PC-9 (cell line): ENCODE measurements at regions not wholly inside any gene's neighbourhood (a gene's known extent, or its start where the extent isn't known, plus 50 kb on each side); places are given as distances from the start of the nearest gene placed in this dataset.
"Not testable (repeated sequence)": the region's sequence is repeated elsewhere in the genome, so short reads cannot be mapped to it uniquely, and the experiment has no call there.

ENCODE experiments used
- CTCF ChIP-seq: fragments of 200-600 bp; sonication (generic); conservative IDR thresholded peaks from 2 replicates; pipeline ENCODE4 v1.6.1; 2017; ENCODE audit warnings: mixed run types, antibody characterized with exemption, mild to moderate bottlenecking, moderate library complexity
- EZH2 ChIP-seq: fragments of 200-600 bp; sonication (generic); IDR thresholded peaks from 2 replicates; pipeline ENCODE4 v1.8.0; 2017; ENCODE audit warnings: antibody characterized with exemption, low read depth

GRCh38 chr7:29696402-29696801 is 109.9 kb upstream of the WIPF3 start:
- not testable (repeated sequence) for TF ChIP-seq EZH2, CTCF
